Gastroesophageal sphincter (tissue), 3 donors: ENCODE measurements at regions not wholly inside any gene's neighbourhood (a gene's known extent, or its start where the extent isn't known, plus 50 kb on each side); places are given as distances from the start of the nearest gene placed in this dataset.

Experiments used
- CTCF ChIP-seq, 4 experiments: fragments of 200-600 bp in 2 of 4; fragments of 450-650 bp in 2 of 4; sonication (generic) in 1 of 4; IDR thresholded peaks; one replicate each; pipeline ENCODE4 v1.5.1; 2017 to 2019; ENCODE audit warnings: antibody characterized with exemption in 4 of 4, mild to moderate bottlenecking in 2 of 4, moderate library complexity in 2 of 4
- EP300 ChIP-seq: sonication (generic); formaldehyde crosslinking; IDR thresholded peaks from one replicate; pipeline ENCODE4 v1.6.1; 2017; ENCODE audit warnings: antibody characterized with exemption, mild to moderate bottlenecking
- POLR2A ChIP-seq, 2 donors: fragments of 450-650 bp; IDR thresholded peaks; one replicate each; pipeline ENCODE4 v1.6.1; 2017; ENCODE audit warnings: antibody characterized with exemption in 2 of 2, mild to moderate bottlenecking in 2 of 2, moderate library complexity in 1 of 2
- POLR2AphosphoS5 ChIP-seq: sonication (generic); formaldehyde crosslinking; IDR thresholded peaks from one replicate; pipeline ENCODE4 v1.6.1; 2017; ENCODE audit warnings: antibody characterized with exemption

GRCh38 chr17:36720131-36720530 is 118.7 kb downstream of the MRM1 start:
- TF ChIP-seq POLR2A (IDR thresholded peaks at IDR 0.05), result no peak
- TF ChIP-seq CTCF (IDR thresholded peaks at IDR 0.05), result no peak
- no peak for TF ChIP-seq EP300
- no peak for TF ChIP-seq POLR2AphosphoS5
